Glutamatergic neuron (in vitro differentiated cells): ENCODE measurements at regions not wholly inside any gene's neighbourhood (a gene's known extent, or its start where the extent isn't known, plus 50 kb on each side); places are given as distances from the start of the nearest gene placed in this dataset.

Experiments used
- DNase-seq: peaks from one replicate; pipeline ENCODE4 v3.0.0; 2022
- H3K27ac Mint-ChIP-seq: one replicate; pipeline ENCODE4 v1.8.0; 2020; ENCODE audit warnings: mild to moderate bottlenecking, mixed read lengths, inconsistent platforms; ENCODE audit not compliant: unreplicated experiment
- H3K27me3 Mint-ChIP-seq: one replicate; pipeline ENCODE4 v1.8.0; 2020; ENCODE audit warnings: mild to moderate bottlenecking, moderate library complexity, mixed read lengths, inconsistent platforms; ENCODE audit not compliant: unreplicated experiment
- H3K36me3 Mint-ChIP-seq: one replicate; pipeline ENCODE4 v1.8.0; 2020; ENCODE audit warnings: mild to moderate bottlenecking, mixed read lengths, inconsistent platforms; ENCODE audit not compliant: unreplicated experiment
- H3K4me1 Mint-ChIP-seq: one replicate; pipeline ENCODE4 v1.8.0; 2020; ENCODE audit warnings: mild to moderate bottlenecking, low read depth, mixed read lengths, inconsistent platforms; ENCODE audit not compliant: unreplicated experiment
- H3K4me3 Mint-ChIP-seq: one replicate; pipeline ENCODE4 v1.8.0; 2020; ENCODE audit warnings: mild to moderate bottlenecking, mixed read lengths, inconsistent platforms; ENCODE audit not compliant: unreplicated experiment
- H3K9me3 Mint-ChIP-seq: one replicate; pipeline ENCODE4 v1.8.0; 2020; ENCODE audit warnings: mild to moderate bottlenecking, moderate library complexity, mixed read lengths, inconsistent platforms; ENCODE audit not compliant: unreplicated experiment
- CTCF ChIP-seq: fragments of 200-600 bp; sonication (generic); IDR thresholded peaks from one replicate; pipeline ENCODE4 v1.5.0; 2021; ENCODE audit not compliant: partially characterized antibody, unreplicated experiment

- no peak for DNase-seq
- H3K36me3 Mint-ChIP-seq, result no peaks in the 10 kb centered on the region
- peaks cover 3% of the 10 kb centered on the region for H3K27me3 Mint-ChIP-seq
- no peak for TF ChIP-seq CTCF
- no peak overlapping the region for H3K27ac Mint-ChIP-seq
- H3K9me3 Mint-ChIP-seq, result no peaks in the 10 kb centered on the region
- H3K4me3 Mint-ChIP-seq, result no peak overlapping the region
- H3K4me1 Mint-ChIP-seq, result no peaks in the 10 kb centered on the region
These were observed 83.1 kb upstream of the IRX6 start for GRCh38 chr16:55240888-55241287.

- H3K4me3 Mint-ChIP-seq, result no peak overlapping the region
- no peak for DNase-seq
- H3K36me3 Mint-ChIP-seq, result no peaks in the 10 kb centered on the region
- no peak overlapping the region for H3K27ac Mint-ChIP-seq
- no peak for TF ChIP-seq CTCF
- H3K4me1 Mint-ChIP-seq, result no peaks in the 10 kb centered on the region
- H3K27me3 Mint-ChIP-seq, result peaks cover 3% of the 10 kb centered on the region
- no peaks in the 10 kb centered on the region for H3K9me3 Mint-ChIP-seq
These were observed 81.3 kb upstream of the IRX6 start for GRCh38 chr16:55242667-55243066.

GRCh38 chr16:55248058-55248457 lies 75.9 kb upstream of the IRX6 start:
- Mint-ChIP-seq H3K36me3 (no peaks in the 10 kb centered on the region), H3K4me1 (no peaks in the 10 kb centered on the region), H3K27me3 (no peaks in the 10 kb centered on the region), H3K27ac (no peak overlapping the region), H3K9me3 (no peaks in the 10 kb centered on the region), H3K4me3 (no peak overlapping the region)
- no peak for DNase-seq
- no peak for TF ChIP-seq CTCF

GRCh38 chr16:55248494-55248893 lies 75.5 kb upstream of the IRX6 start:
- DNase-seq, result no peak
- TF ChIP-seq CTCF, result no peak
- Mint-ChIP-seq H3K9me3 (no peaks in the 10 kb centered on the region), H3K36me3 (no peaks in the 10 kb centered on the region), H3K27ac (no peak overlapping the region), H3K4me1 (no peaks in the 10 kb centered on the region), H3K4me3 (no peak overlapping the region), H3K27me3 (no peaks in the 10 kb centered on the region)

GRCh38 chr16:55249361-55249760 lies 74.6 kb upstream of the IRX6 start:
- H3K36me3 Mint-ChIP-seq, result no peaks in the 10 kb centered on the region
- H3K4me1 Mint-ChIP-seq, result no peaks in the 10 kb centered on the region
- TF ChIP-seq CTCF, result no peak
- H3K9me3 Mint-ChIP-seq, result no peaks in the 10 kb centered on the region
- no peak overlapping the region for H3K27ac Mint-ChIP-seq
- no peak for DNase-seq
- H3K4me3 Mint-ChIP-seq, result no peak overlapping the region
- no peaks in the 10 kb centered on the region for H3K27me3 Mint-ChIP-seq
